Lung (tissue), 11 donors: ENCODE measurements at regions not wholly inside any gene's neighbourhood (a gene's known extent, or its start where the extent isn't known, plus 50 kb on each side); places are given as distances from the start of the nearest gene placed in this dataset.

ENCODE experiments used
- ATAC-seq: fragments of 200-7000 bp; cut with Tn5 transposase; one replicate; pipeline ENCODE4 v1.9.1; 2020; ENCODE audit warnings: moderate number of reproducible peaks; ENCODE audit not compliant: insufficient read depth, low FRiP score
- DNase-seq, 3 donors: peaks; one replicate each; pipeline ENCODE4 v3.0.0-alpha.2; 2013 to 2017
- H3K27ac ChIP-seq, 2 donors: one replicate each; pipeline ENCODE4 v1.5.1; 2013; ENCODE audit warnings: mild to moderate bottlenecking in 2 of 2, moderate library complexity in 2 of 2, control low read depth in 1 of 2, inconsistent platforms in 1 of 2, low read depth in 1 of 2, low read length in 1 of 2
- H3K27me3 ChIP-seq, 3 donors: one replicate each; pipeline ENCODE4 v1.5.1; 2013; ENCODE audit warnings: low read length in 2 of 3; ENCODE audit not compliant: control insufficient read depth in 3 of 3, insufficient read depth in 3 of 3
- H3K36me3 ChIP-seq, 4 donors: one replicate each; pipeline ENCODE4 v1.5.1; 2013; ENCODE audit warnings: low read length in 4 of 4, mild to moderate bottlenecking in 1 of 4, moderate library complexity in 1 of 4; ENCODE audit not compliant: control insufficient read depth in 4 of 4, insufficient read depth in 4 of 4
- H3K4me1 ChIP-seq, 5 donors: one replicate each; pipeline ENCODE4 v1.5.1; 2013; ENCODE audit warnings: low read length in 5 of 5, mild to moderate bottlenecking in 2 of 5, moderate library complexity in 1 of 5; ENCODE audit not compliant: control insufficient read depth in 5 of 5, insufficient read depth in 5 of 5
- H3K4me3 ChIP-seq: one replicate; pipeline ENCODE4 v1.5.1; 2013; ENCODE audit warnings: mild to moderate bottlenecking, control low read depth, moderate library complexity
- H3K9ac ChIP-seq, 2 donors: one replicate each; pipeline ENCODE4 v1.5.1; 2013; ENCODE audit warnings: low read length in 2 of 2, control low read depth in 1 of 2; ENCODE audit not compliant: insufficient read depth in 1 of 2
- H3K9me3 ChIP-seq, 4 donors: one replicate each; pipeline ENCODE4 v1.5.1; 2013; ENCODE audit warnings: low read length in 3 of 4, mild to moderate bottlenecking in 1 of 4, moderate library complexity in 1 of 4; ENCODE audit not compliant: control insufficient read depth in 4 of 4, insufficient read depth in 3 of 4
- CTCF ChIP-seq: IDR thresholded peaks from 2 replicates; pipeline ENCODE4 v1.5.1; 2012; ENCODE audit warnings: mild to moderate bottlenecking; ENCODE audit errors: control extremely low read depth, extremely low read depth
- WGBS, 2 donors: extraction: QIAGEN DNeasy Blood & Tissue Kit; methylation state at CpG; one replicate each; pipeline ENCODE4 v1.1.7; 2013; 5-methylcytosine and 5-hydroxymethylcytosine counted together
- donor health status: control.
- donor health status: control.
- donor health status: Bipolar disorder and iron deficiency.
- donor health status: healthy.
- donor health status: DM: yes; HTN: yes; CAD: no.

- DNase-seq, result no peak
These were observed 105.1 kb upstream of the FRMD4B start for GRCh38 chr3:69490971-69491370.

GRCh38 chr3:69490235-69490634, 104.3 kb upstream of the FRMD4B start:
- Histone ChIP-seq H3K27me3 (no peaks in the 10 kb centered on the region), H3K27ac (no peak overlapping the region), H3K9ac (no peak overlapping the region), H3K4me3 (no peak overlapping the region), H3K9me3 (no peaks in the 10 kb centered on the region), H3K36me3 (no peaks in the 10 kb centered on the region), H3K4me1 (peaks cover 1 to 35% (median 10%) of the 10 kb centered on the region in 5 donors)
- no peak for TF ChIP-seq CTCF
- WGBS, 2 donors, result 8 to 24% methylated on average over 1 of the region's 1 CpG
- DNase-seq (no peak), ATAC-seq (no peak)

More at GRCh38 chr3:69490971-69491370, 105.1 kb upstream of the FRMD4B start:
- H3K9ac ChIP-seq, result no peak overlapping the region
- H3K4me1 ChIP-seq, result peaks cover 0 to 28% (median 10%) of the 10 kb centered on the region in 5 donors
- no peak overlapping the region for H3K4me3 ChIP-seq
- no peaks in the 10 kb centered on the region for H3K27me3 ChIP-seq
- no peak overlapping the region for H3K27ac ChIP-seq
- no peak for TF ChIP-seq CTCF
- 79 to 80% methylated on average over 5 of the region's 5 CpGs for WGBS, 2 donors
- no peak for ATAC-seq
- no peaks in the 10 kb centered on the region for H3K9me3 ChIP-seq
- no peaks in the 10 kb centered on the region for H3K36me3 ChIP-seq

- Histone ChIP-seq H3K4me1 (peaks cover 3 to 39% (median 5%) of the 10 kb centered on the region in 5 donors), H3K4me3 (no peak overlapping the region), H3K9ac (no peak overlapping the region), H3K9me3 (peaks cover 0 to 3% (median 0%) of the 10 kb centered on the region in 4 donors), H3K27me3 (no peaks in the 10 kb centered on the region), H3K27ac (no peak overlapping the region), H3K36me3 (no peaks in the 10 kb centered on the region)
- TF ChIP-seq CTCF, result no peak
- ATAC-seq, result no peak
- DNase-seq, result no peak
These were observed 102.1 kb upstream of the FRMD4B start for GRCh38 chr3:69488026-69488425.

- no peak for DNase-seq
- TF ChIP-seq CTCF, result no peak
- no peak overlapping the region for H3K9ac ChIP-seq
- WGBS, 2 donors, result 99 to 100% methylated on average over 4 of the region's 4 CpGs
- no peak overlapping the region for H3K4me3 ChIP-seq
- H3K27me3 ChIP-seq, result no peaks in the 10 kb centered on the region
- H3K27ac ChIP-seq, result no peak overlapping the region
- H3K36me3 ChIP-seq, result no peaks in the 10 kb centered on the region
- no peak for ATAC-seq
- H3K4me1 ChIP-seq, result peaks cover 3 to 26% (median 5%) of the 10 kb centered on the region in 5 donors
- H3K9me3 ChIP-seq, result peaks cover 0 to 3% (median 0%) of the 10 kb centered on the region in 4 donors
These were observed 99.6 kb upstream of the FRMD4B start for GRCh38 chr3:69485489-69485888.
